COR-L47 (cell line): ENCODE measurements at regions not wholly inside any gene's neighbourhood (a gene's known extent, or its start where the extent isn't known, plus 50 kb on each side); places are given as distances from the start of the nearest gene placed in this dataset.
"Not testable (repeated sequence)": the region's sequence is repeated elsewhere in the genome, so short reads cannot be mapped to it uniquely, and the experiment has no call there.

Experiments
- DNase-seq: peaks from one replicate; lab custom pipeline; 2025; lab: John Stamatoyannopoulos, UW

- DNase-seq, result no peak
Observed at GRCh38 chr2:43019025-43019367, 207.4 kb downstream of the ZFP36L2 start.

GRCh38 chr2:43018179-43019024 is 208.0 kb downstream of the ZFP36L2 start:
- no peak for DNase-seq

GRCh38 chr2:43013821-43014345 is 212.5 kb downstream of the ZFP36L2 start:
- DNase-seq, result no peak

DNA sequence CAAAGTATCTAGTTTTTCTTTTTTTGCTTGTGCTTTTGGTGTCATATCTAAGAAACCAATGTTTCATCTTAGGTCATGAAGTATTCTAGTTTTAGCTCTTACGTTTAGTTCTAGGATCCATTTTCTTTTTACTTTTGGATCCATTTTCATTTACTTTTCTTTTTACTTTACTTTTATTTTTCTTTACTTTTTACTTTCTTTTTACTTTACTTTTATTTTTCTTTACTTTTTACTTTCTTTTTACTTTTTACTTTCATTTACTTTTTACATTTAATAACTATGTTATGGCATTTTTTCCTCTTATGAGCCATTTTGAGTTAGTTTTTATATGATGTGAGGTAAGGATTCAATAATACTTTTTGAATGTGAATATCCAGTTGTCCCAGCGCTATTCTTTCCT is 213.4 kb downstream of the ZFP36L2 start:
- no peak for DNase-seq

- no peak for DNase-seq
Observed at GRCh38 chr2:43011158-43011491, 215.3 kb downstream of the ZFP36L2 start.

DNA sequence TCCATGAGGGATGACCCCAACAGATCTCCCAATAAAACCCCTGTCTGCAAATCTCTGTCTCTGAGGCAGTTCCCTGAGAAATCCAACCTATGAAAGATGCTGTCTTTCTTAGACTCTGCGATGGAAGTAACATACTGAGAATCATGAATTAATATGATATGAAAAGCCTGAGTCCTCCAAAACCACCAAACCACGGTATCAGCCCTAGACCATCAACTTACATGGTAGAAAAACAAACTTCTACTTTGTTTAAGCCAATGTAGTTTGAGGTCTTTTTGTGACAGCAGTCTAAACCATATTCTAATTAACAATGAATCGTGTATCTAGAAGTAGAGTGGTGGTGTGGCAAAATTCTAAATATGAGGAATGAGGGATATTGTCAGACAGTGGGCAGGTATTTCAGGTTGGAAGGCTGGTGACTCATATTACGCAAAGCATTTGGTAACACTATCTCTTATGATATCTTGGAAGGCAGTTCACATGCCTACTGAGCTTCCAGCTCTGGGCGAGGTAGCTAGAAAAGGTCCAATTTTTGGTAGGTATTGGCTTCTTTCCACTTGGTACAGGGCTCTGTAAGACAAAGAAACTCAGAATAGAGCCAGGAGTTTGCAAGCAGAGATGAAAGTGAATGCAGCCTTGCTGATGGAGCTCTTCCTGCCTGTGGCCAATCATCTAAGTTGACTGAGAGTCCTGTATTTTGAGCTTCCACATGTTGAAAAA is 215.8 kb downstream of the ZFP36L2 start:
- DNase-seq, result no peak

GRCh38 chr2:43009448-43009847 is 217.0 kb downstream of the ZFP36L2 start:
- no peak for DNase-seq

DNA sequence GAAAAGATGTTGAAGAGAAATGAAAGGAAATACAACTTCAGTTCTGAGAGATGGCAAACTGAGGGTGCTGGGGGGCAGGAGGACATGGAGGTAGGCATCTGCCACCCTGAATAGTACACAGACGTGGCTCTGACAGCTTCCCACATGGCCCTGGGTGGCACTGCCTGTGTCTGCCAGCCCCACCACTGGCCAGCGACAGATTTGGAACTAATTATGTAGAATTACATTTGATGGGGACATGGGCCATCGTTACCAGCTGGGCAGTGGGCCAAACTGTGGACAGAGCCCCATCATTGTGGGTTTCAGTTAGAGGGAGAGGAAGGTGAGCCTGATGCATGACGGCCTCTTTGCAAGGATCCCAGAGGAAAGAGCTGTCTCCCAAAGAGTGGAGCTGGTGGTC is 216.0 kb upstream of the HAAO start:
- no peak for DNase-seq

GRCh38 chr2:43007901-43008300 is 215.5 kb upstream of the HAAO start:
- no peak for DNase-seq

- no peak for DNase-seq
Observed at GRCh38 chr2:43006834-43007543, 214.6 kb upstream of the HAAO start.

DNA sequence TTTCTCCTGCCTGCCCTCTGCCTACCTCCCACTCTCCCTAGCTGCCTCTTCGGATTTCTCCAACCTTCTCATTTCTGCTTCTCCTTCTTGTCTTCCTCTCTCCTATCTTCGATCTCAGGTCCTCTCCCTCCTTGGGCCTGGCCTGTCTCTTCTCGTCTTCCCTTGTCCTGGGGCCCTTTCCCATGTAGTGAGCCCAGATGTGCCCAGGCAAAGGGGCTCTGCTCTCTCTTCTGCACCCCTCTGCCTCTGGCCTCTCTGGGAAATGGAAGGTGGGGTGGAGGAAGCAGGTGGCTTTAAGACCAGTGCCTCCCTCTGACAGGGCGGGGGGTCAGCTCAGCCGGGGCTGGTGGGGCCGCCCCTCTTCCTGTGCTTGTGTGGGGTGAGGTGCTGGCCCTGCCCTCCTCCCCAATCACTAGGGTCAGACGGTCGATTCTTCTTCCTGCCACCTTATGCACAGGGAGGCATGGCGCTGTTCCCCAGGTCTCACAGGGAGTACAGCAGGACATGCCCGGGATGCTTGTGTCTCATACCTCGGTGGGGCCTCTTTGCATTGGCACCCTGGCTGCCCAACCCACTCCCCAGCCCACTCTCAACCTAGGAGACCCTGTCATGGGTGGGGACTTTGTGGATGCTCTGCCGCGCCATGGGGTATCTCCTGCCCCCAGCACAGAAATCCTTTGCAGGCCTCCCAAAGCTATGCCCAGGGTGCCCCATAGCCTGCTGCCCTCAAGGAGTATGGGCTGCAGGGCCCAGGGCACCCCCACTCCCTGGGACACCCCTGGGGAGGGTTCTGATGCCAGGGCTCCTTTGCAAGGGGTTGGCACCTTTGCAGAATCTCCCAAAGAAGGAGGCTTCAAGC is 213.8 kb upstream of the HAAO start:
- DNase-seq, result no peak

GRCh38 chr2:43005245-43005974 is 213.0 kb upstream of the HAAO start:
- DNase-seq, result no peak

- DNase-seq, result no peak
Observed at GRCh38 chr2:43004879-43005244, 212.5 kb upstream of the HAAO start.

DNA sequence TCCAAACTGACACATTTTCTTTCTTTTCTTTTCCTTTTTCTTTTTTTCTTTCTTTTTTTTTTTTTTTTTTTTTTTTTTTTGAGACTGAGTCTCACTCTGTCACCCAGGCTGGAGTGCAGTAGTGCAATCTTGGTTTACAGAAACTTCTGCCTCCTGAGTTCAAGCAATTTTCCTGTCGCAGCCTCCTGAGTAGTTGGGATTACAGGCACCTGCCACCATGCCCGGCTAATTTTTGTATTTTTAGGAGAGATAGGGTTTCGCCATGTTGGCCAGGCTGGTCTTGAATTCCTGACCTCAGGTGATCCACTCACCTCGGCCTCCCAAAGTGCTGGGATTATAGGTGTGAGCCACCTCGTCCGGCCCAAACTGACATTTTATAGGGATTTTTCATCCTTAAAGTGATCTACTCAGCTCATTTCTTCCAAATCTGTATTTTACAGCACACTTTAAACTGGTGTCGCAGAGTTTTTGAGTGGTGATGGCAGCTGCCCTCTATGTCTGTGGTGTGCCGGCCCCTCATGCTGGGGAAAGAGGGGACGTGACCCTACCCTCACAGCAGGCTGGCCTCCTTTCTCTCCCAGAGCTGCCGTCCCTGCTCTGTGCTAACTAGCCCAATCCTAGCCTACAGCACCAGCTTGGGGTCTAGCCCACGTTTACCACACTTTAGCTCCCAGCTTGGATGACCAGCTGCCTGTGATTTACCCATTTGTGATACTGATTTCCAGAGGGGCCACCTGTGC is 211.9 kb upstream of the HAAO start:
- not testable (repeated sequence) for DNase-seq

GRCh38 chr2:43003702-43004101 is 211.3 kb upstream of the HAAO start:
- DNase-seq, result no peak

DNA sequence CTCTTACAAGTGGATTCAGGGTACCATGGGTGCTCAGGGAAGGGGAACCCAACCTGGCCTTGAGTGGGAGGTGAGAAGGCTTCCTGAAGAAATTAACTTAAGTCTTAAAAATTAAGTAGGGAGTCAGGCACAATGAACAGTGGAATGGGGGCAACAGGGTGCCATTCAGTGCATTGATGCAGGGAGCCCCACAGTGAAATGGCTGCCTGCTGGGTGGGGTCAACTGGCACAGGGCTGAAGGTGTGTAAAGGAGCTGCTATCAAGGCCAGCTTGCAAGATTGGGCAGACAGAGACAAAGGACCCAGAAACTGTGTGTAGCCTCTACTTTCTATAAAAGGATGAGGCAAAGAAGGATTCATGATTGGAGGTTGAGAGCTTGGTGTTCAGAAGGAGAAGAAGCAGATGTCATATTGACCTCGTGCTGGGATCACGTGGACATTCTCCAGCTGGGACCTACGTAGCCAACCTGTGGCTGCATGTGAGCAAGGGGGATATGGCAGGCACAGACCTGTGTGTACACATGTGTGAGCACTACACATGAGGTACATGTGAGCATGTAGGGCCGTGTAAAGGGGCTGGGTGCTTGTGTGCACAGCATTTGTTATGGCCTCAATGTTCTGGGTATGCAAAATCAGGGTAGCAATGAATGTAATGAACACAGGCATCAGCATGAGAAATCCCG is 209.5 kb upstream of the HAAO start:
- no peak for DNase-seq

GRCh38 chr2:43001055-43001378 is 208.6 kb upstream of the HAAO start:
- DNase-seq, result no peak

GRCh38 chr2:43000242-43001054 is 208.1 kb upstream of the HAAO start:
- DNase-seq, result no peak

DNA sequence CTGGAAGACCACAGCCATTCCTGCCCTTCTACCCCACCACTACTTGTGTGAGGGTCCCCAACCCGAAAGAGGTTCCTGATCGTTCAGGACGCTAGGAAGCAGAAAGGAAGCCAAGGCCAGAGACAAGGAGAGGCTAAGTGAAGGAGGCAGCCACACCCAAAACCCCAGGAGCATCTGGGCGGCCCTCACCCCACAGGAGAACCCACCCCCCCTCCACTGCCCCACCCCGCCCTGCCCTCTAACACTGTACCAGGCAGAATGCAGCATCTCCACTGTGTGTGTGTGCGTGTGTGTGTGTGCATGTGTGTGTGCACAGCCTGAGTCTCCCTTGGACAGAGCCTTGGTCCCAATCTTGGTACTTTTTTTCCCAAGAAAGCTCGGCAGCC is 207.5 kb upstream of the HAAO start:
- DNase-seq, result no peak
